GM13976 (cell line): ENCODE measurements at regions not wholly inside any gene's neighbourhood (a gene's known extent, or its start where the extent isn't known, plus 50 kb on each side); places are given as distances from the start of the nearest gene placed in this dataset.

Experiments
- DNase-seq: peaks from one replicate; pipeline ENCODE4 v3.0.0; 2012; ENCODE audit warnings: low spot score
- in situ Hi-C: fragments of 300-500 bp; cut with MboI; formaldehyde crosslinking; loops from one replicate; pipeline ENCODE4 v1.12.0; 2022; ENCODE audit warnings: low sequenced_read_pairs, mixed read lengths, inconsistent platforms; ENCODE audit not compliant: unreplicated experiment
- TF ChIP-seq, protein P1 (sequence below): IDR thresholded peaks from 2 replicates; pipeline ENCODE4 v1.5.1; 2012; ENCODE audit warnings: borderline replicate concordance, mild to moderate bottlenecking; ENCODE audit not compliant: insufficient read depth; ENCODE audit errors: extremely low read depth, missing control alignments, control extremely low read depth

DNA sequence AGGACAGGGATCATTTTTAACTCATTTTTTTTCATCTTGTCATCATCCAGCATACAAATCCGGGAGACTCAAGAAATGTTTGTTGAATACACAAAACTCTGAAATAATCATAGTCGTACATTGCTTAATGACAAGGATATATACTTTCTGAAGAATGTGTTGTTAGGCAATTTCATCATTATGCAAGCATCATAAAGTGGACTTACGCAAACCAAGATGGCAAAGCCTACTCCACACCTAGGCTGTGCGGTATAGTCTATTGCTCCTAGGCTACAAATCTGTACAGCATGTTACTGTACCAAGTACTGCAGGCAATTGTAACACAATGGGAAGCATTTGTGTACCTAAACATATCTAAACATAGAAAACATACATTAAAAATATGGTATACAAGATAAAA, 264.1 kb downstream of the TSHZ3 start:
- TF ChIP-seq, protein P1, sequence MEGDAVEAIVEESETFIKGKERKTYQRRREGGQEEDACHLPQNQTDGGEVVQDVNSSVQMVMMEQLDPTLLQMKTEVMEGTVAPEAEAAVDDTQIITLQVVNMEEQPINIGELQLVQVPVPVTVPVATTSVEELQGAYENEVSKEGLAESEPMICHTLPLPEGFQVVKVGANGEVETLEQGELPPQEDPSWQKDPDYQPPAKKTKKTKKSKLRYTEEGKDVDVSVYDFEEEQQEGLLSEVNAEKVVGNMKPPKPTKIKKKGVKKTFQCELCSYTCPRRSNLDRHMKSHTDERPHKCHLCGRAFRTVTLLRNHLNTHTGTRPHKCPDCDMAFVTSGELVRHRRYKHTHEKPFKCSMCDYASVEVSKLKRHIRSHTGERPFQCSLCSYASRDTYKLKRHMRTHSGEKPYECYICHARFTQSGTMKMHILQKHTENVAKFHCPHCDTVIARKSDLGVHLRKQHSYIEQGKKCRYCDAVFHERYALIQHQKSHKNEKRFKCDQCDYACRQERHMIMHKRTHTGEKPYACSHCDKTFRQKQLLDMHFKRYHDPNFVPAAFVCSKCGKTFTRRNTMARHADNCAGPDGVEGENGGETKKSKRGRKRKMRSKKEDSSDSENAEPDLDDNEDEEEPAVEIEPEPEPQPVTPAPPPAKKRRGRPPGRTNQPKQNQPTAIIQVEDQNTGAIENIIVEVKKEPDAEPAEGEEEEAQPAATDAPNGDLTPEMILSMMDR: no peak
- in situ Hi-C loops: no loop called here
- no peak for DNase-seq

DNA sequence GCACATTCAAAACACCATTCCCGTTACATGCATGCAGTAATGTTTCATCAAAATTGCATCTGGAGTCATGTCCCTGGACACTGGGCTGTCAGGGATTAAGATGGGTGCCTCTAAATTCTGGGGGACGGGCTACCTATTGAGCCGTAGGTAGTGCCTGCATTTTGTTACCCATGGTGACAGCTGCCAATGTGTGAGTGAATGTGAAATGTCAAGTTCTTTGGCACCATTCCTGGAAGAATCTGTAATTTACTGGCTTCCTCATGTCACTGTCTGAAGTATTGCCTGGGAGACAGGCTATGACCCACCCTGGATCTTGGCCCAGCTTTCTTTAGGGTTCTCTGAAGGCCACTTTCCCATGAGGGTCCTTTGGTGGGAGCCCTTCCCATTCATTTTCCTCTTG, 266.1 kb downstream of the TSHZ3 start:
- in situ Hi-C loops: no loop called here
- TF ChIP-seq, protein P1: no peak
- no peak for DNase-seq

DNA sequence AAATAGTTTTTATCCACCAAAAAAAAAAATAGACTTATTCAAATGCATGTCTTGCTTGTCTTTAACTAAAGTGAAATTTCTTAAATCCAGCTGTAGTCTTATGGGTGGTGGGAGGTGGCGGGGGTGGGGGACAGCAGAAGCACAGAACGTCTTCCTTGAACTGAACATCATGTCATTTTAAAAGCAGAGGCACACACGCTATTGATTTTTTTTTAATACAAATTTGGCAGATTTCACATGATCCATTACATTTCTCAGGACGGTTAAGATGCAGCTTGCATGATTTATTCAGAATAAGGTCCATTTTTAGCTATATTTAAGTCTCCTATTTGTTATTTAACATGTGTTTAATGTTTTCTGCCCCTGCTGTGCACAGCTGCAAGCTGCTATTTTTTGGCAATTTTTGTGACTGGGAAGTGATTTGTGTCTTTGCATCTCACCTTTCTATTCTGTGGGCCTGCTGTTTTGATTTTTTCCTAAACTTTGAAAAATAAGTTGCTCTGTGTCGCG, 274.0 kb downstream of the TSHZ3 start:
- in situ Hi-C loops: no loop called here
- DNase-seq: no peak
- TF ChIP-seq, protein P1: no peak

DNA sequence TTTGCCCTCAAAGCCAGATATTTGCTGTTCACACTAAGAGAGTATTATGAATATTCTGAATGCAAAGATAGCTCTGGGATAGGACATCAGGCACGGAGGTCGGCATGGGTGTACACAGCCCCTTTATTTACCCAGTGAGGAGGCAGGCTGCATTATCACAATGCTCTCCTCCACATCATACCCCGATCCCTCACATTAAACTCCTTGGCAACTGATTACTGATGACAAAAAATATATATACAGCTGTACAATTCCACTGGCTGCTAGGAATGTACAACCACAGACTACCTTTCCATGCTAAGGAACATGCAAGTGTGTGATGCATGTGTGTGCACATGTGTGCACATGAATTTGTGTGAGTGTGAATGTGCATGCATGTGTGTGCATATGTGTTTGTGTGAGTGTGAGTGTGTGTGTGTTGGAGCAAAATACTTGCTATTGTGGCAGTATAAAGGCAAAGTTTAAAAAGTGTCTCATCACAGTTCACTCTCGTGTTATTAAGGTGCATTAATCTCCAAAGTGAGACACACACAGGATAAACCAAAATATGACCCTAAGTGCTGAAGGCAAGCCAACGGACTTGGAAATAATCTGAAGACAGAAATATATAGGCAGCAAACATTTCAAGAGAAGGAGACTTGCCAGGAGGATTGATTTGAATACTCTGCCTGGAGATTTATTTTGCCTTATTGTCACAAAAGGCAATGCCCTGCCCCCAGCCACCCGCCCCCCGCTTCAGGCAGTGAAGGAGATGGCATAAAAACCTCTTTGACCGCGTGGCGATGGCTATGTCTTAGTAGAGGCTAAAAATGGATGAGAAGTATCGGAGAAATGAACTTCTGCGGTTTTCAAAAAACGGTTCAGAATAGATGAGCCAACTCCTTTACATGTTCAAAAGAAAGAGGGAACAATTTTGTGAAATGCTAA, 274.8 kb downstream of the TSHZ3 start:
- TF ChIP-seq, protein P1: no peak
- DNase-seq: no peak
- in situ Hi-C loops: no loop called here

DNA sequence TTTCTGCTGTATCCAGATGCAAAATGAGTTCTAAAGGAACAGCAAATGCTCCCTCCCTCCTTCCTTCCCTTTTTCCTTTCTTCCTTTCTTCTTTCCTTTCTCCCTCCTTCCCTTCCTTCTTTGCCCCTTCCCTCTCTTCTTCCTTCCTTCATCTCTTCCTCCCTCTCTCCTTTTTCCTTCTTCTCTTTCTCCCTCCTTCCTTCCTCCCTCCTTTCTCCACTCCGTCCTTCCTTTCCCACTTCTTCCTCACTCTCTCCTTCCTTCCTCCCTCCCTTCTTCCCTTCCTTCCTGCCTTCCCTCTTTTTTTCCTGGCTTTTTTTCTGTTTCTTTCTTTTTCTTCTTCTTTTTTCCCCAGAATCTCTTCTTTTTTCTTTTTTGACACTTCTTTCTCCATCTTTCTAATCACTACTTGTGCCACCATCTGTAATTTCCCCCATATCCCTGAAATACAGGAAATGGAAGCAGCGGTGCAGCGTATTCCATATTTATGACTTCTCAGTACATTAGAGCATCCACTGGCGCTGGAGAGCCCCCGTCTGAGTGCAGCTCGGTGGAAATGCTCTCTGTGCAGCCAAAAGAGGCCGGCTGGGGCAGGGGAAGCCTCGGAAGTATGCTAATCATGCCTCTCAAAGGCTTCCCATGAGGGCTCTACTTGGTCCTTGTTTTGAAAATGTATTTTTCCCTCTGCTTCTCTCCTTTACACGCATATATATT, 275.6 kb downstream of the TSHZ3 start:
- DNase-seq: no peak
- TF ChIP-seq, protein P1: no peak
- in situ Hi-C loops: no loop called here

DNA sequence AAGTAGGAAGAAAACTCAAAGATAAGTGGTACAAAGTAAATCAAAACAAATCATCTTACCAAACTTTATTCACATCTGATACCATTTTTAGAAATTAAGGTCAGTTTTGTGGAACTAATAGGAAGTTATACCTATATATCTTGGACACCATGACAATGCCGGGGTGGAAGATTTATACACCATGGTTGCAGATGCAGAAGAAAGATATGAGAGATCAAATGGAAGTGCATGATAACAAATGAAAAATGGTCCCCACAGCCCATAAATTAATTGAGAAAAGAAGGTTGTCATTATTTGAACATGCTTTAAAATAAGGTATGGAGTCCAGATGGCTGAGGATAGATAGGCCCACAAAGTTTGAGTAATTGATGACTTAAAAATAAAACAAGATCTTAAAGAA, 276.8 kb downstream of the TSHZ3 start:
- no peak for DNase-seq
- TF ChIP-seq, protein P1: no peak
- in situ Hi-C loops: no loop called here
